ENCODE measurements at regions not wholly inside any gene's neighbourhood (a gene's known extent, or its start where the extent isn't known, plus 50 kb on each side); places are given as distances from the start of the nearest gene placed in this dataset.
A peak's percentile ranks its signal among the peaks of the same experiment; 100 is the strongest.

DNA sequence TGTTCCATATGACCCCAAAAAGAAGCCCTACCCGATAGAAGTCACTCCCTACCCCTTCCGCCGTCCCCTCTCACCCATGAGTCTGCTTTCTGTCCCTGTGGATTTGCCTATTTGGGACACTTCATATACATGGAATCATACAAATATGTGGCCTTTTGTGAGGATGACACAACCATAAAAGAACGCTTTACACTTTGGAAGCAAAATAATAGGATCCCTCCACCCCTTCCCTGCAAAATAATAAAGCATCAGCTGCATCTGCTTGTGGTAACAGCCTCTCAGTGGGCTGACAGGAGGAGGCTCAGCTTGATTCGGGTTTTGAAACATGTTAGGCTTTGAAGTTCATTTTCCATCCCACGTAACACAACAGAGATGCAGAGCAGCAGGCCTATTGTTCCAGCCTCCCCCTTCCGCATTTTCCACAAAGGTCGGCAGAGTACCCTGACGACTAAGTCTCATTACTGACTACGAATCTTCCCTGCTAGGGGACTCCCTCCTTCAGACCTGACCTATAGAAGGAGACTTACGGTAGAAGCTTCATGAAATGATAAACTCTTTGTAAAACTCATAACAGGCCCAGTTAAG, 99.1 kb downstream of the ALDH8A1 start:
- Histone ChIP-seq H4K20me1 (replicated peaks in 1 of 2; ENCODE audit: control insufficient read depth in 1 of 2, insufficient read depth in 2 of 2, low read length in 2 of 2) (no peaks in the 10 kb centered on the region), H2BK15ac (ENCODE audit: low read length) (no peak overlapping the region), H3K14ac (ENCODE audit: insufficient read length) (no peak overlapping the region), H2AFZ (ENCODE audit: low read length) (peak overlapping the region; percentile 42), H3K79me2 (ENCODE audit: control insufficient read depth in 1 of 2, insufficient read depth in 2 of 2, low read length in 2 of 2) (no peaks in the 10 kb centered on the region), H2BK120ac (replicated peaks; ENCODE audit: low read depth, low read length) (no peak overlapping the region), H3K9me3 (ENCODE audit: insufficient read depth in 2 of 2, low read depth in 1 of 2, low read length in 1 of 2) (no peaks in the 10 kb centered on the region), H2BK5ac (ENCODE audit: low read depth, low read length) (no peak overlapping the region), H3K4ac (replicated peaks; ENCODE audit: insufficient read length, low read depth, low read length) (no peak overlapping the region), H3K23ac (ENCODE audit: insufficient read length) (no peak overlapping the region), H3K36me3 (ENCODE audit: control insufficient read depth in 2 of 4, insufficient read depth in 4 of 4, low read length in 3 of 4) (no peaks in the 10 kb centered on the region), H3K18ac (ENCODE audit: extremely low read depth, low read length) (no peak overlapping the region), H2AK5ac (ENCODE audit: low read depth, low read length) (no peak overlapping the region), H3K4me2 (ENCODE audit: insufficient read depth in 1 of 2, low read depth in 2 of 2, low read length in 2 of 2) (peak overlapping the region; percentile 22 to 45; a peak in 2 of 4 replicates), H2BK20ac (ENCODE audit: low read length) (no peak overlapping the region), H3K79me1 (ENCODE audit: low read depth, low read length) (no peaks in the 10 kb centered on the region), H4K5ac (ENCODE audit: insufficient read length, low read depth, low read length) (no peak overlapping the region), H2BK12ac (ENCODE audit: low read depth, low read length) (no peak overlapping the region), H3K4me1 (replicated peaks in 1 of 4; ENCODE audit: control insufficient read depth in 3 of 4, insufficient read depth in 4 of 4, low read length in 3 of 4) (peaks cover 0 to 4% (median 3%) of the 10 kb centered on the region in 4 experiments; a peak in 4 of 7 replicates), H3K27ac (ENCODE audit: low read depth, low read length) (no peak overlapping the region), H3K27me3 (replicated peaks in 1 of 4; ENCODE audit: control insufficient read depth in 3 of 4, extremely low read depth in 1 of 4, insufficient read depth in 3 of 4, low read length in 3 of 4) (0 out of 7 replicates have a peak, but pooled peaks cover 0 to 2% (median 0%) of the 10 kb centered on the region in 4 experiments), H3K56ac (replicated peaks; ENCODE audit: insufficient read length, low read depth, low read length) (no peak overlapping the region), H3K23me2 (ENCODE audit: low read depth, low read length) (no peaks in the 10 kb centered on the region), H3K9ac (replicated peaks in 1 of 4; ENCODE audit: extremely low read depth in 1 of 4, low read depth in 3 of 4, low read length in 3 of 4) (no peak overlapping the region; a peak in 1 of 7 replicates), H4K91ac (replicated peaks; ENCODE audit: insufficient read length, low read length) (no peak overlapping the region), H4K8ac (ENCODE audit: extremely low read depth, insufficient read depth, low read length) (no peak overlapping the region), H3K4me3 (ENCODE audit: extremely low read depth in 1 of 4, insufficient read depth in 2 of 4, low read depth in 3 of 4, low read length in 4 of 4) (0 out of 8 replicates have a peak overlapping the region, but pooled peaks of 1 of the 4 experiments have one; percentile 5)
- CTCF ChIA-PET (ENCODE audit: partially characterized antibody), result interaction anchor here (0.7 to 1.8 kb wide), 5 partner anchors 10 to 1597 kb away, joined by 3 to 6 read pairs (median 3); no protein-coding TSS in a partner anchor
- no peak for TF ChIP-seq SP4 (IDR thresholded peaks at IDR 0.05; ENCODE audit: low read length)
- TF ChIP-seq POLR2A (IDR thresholded peaks at IDR 0.05; ENCODE audit: control extremely low read depth in 1 of 2, low read depth in 2 of 2, low read length in 2 of 2), result no peak
- TF ChIP-seq BRCA1 (IDR thresholded peaks at IDR 0.05; ENCODE audit: low read depth, low read length), result no peak
- no peak for TF ChIP-seq MAFK (IDR thresholded peaks at IDR 0.05; ENCODE audit: low read depth, low read length)
- FAIRE-seq, result no peak
- 43% methylated on average over 11 of the region's 11 CpGs; no CpG with 5 or more reads in 1 of the 2 experiments for WGBS, 2 experiments (ENCODE audit: extremely low coverage in 1 of 2, insufficient coverage in 1 of 2, insufficient read length in 1 of 2, insufficient replicate concordance in 2 of 2, low coverage in 1 of 2, low lambda C conversion rate in 2 of 2, missing lambda C conversion rate in 1 of 2)
- POLR2A ChIA-PET (ENCODE audit: partially characterized antibody), result no interaction called here
- DNase-seq (ENCODE audit: low read depth in 1 of 2, low spot score in 2 of 2), result no peak
